Smooth muscle cell of the brain vasculature (primary cell): ENCODE measurements at regions not wholly inside any gene's neighbourhood (a gene's known extent, or its start where the extent isn't known, plus 50 kb on each side); places are given as distances from the start of the nearest gene placed in this dataset.
"Not testable (repeated sequence)": the region's sequence is repeated elsewhere in the genome, so short reads cannot be mapped to it uniquely, and the experiment has no call there.

Experiments used
- DNase-seq: peaks from one replicate; pipeline ENCODE4 v3.0.0-alpha.2; 2012; ENCODE audit warnings: low read depth, low spot score

DNA sequence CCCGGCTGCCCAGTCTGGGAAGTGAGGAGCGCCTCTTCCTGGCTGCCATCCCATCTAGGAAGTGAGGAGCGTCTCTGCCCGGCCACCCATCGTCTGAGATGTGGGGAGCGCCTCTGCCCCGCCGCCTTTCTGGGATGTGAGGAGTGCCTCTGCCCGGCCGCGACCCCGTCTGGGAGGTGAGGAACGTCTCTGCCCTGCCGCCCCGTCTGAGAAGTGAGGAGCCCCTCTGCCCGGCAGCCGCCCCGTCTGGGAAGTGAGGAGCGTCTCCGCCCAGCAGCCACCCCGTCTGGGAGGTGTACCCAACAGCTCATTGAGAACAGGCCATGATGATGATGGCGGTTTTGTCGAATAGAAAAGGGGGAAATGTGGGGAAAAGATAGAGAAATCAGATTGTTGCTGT is 316.2 kb upstream of the PRR16 start:
- not testable (repeated sequence) for DNase-seq

DNA sequence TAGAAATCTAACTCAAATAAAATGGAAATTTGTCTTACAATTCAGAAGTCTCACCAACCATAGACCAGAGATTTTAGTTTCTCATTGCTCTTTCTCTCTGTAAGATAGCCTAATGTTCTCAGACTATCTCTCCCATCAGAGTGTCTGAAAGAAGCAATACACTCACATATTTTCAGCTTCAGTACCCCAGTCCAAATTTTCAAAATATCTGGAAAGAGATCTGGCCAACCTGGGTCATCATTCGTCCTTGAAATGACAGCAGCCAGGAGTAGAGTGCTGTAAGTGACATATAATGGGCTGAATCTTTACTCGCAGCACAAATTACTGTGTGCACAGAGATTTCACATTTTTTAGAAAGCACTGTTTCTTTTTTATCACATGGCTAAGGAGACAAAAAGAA is 313.3 kb upstream of the PRR16 start:
- no peak for DNase-seq

DNA sequence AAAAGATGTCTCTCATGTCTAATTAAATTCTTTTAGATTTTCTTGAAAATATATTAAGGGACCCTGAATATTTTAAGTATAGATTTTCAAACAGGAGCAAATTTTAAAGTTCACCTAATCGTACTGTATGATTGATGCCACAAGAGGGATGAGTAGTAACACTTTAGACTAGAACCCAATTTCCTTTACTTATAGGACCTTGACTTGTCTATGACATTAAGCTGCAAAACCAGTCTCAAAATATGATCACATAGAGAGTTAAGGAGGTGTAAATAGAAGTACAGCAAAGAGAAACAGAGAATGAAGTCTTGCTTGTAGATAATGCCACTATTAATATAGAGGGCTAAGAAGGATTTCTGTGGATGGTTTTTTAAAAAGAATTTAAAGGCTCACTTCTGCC is 312.9 kb upstream of the PRR16 start:
- DNase-seq = no peak

DNA sequence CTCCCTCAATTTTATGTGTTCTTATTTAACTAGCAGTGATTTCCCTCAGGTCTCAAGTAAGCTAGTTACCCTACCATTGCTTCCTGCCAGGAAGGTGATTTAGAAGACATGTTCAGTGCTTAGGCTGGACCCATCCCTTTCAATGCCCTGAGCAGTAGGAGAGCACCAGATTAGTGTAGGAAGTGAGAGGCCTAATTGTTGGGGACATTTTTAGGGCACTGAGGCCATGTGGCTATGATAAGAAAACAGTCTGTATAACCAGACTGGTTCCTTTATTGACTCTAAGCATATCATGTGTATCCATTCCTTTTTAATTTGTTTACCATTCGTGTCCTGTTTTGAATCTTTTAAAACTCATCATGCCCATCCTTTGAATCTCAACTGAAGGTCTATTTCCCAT is 312.3 kb upstream of the PRR16 start:
- DNase-seq = no peak

DNA sequence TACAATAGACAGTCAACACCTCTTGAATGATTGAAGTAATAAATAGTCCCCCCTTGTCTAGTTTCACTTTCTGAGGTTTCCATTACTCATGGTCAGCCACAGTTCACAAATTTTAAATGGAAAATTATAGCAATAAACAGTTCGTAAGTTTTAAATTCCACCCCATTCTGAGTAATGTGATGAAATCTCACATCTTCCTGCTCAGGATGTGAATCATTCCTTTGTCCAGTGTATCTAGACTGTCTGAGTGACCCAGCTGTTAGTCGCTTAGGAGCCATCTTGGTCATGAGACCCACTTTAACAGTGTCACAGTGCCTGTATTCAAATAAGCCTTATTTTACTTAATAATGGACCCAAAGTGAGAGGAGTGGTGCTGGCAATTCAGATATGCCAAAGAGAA is 311.6 kb upstream of the PRR16 start:
- DNase-seq = no peak

DNA sequence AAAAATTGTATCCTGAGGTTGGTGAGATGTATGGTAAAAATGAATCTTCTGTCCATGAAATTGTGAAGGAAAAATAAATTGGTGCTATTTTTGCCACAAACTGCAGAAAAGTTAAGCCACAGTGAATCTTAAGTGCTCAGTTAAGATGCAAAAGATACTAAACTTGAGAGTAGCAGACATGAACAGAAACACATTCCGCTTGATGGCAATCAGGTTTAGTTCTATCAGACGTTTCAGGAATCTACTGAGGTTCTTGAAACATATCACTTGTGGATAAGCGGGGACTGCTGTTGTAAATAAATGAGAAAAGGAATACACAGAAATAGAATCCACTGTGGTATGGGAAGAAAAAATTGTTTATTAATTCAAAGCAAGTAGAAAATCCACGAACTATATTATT is 311.2 kb upstream of the PRR16 start:
- no peak for DNase-seq

DNA sequence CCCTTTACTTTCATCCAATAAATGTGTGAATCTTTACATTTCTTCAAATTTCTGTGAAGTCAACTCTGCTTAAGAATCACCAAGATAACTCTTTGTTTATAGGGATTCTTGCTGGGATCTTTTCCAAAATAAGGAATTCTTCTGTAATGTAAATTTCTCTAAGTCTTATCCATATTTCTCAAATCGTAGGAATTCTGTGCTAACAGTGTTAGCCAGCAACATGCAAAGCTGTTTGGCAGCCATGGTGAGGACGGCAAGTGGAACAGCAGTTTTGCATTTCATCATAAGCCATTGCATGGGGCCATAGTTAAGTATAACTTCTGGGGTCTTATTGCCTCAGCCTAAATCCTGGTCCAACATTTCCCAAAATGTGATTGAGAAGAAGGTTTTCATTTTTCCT is 310.5 kb upstream of the PRR16 start:
- no peak for DNase-seq

DNA sequence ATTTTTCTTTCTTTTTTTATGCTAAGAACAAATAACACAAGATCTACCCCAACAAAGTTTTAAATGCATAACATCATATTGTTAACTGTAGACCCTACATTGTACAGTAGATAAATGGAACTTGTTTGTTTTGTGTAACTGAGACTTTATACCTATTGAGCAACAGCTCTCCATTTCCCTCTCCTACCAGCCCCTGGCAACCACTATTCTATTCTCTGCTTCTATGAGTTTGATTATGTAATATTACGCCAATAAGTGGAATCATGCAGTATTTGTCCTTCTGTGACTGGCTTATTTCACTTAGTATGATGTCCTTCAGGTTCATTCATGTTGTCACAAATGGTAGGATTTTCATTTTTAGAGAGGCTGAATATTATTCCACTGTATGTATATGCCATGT is 308.2 kb upstream of the PRR16 start:
- no peak for DNase-seq

DNA sequence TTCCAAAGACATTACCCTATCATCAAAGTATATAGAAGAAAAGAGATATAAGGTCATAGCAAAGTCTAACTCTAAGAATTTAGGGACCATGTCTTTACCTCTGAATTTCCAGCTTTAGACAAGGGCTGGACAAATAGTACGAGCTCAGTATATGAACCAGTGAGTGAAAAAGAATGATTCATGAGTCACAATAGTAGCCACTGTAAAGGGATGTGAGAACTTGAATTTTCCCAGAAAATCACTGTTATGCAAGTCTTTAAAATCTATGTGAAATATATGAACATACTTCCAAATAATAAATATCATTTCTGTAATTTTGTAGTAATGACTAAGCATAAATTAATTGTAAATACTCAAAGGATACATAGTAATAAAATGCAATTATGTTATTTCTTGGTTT is 305.9 kb upstream of the PRR16 start:
- DNase-seq = no peak

DNA sequence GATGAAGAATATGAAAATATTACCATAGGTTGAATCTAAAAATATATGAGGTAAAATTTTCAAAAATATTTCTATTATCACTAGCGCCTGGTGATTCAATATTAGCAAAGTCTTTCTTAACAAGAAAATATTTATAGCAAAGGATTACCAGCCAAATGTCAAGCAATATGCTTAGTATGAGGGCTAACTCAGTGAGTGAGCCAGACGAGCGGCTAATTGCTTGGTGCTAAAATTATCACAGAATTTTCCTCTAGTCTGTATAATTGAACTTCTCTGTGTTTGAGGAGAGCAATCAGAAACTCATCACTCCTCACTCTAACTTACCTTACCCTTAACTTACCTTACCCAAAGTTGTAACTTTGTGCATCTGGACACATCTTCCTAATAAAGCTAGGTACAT is 304.9 kb upstream of the PRR16 start:
- DNase-seq = no peak

DNA sequence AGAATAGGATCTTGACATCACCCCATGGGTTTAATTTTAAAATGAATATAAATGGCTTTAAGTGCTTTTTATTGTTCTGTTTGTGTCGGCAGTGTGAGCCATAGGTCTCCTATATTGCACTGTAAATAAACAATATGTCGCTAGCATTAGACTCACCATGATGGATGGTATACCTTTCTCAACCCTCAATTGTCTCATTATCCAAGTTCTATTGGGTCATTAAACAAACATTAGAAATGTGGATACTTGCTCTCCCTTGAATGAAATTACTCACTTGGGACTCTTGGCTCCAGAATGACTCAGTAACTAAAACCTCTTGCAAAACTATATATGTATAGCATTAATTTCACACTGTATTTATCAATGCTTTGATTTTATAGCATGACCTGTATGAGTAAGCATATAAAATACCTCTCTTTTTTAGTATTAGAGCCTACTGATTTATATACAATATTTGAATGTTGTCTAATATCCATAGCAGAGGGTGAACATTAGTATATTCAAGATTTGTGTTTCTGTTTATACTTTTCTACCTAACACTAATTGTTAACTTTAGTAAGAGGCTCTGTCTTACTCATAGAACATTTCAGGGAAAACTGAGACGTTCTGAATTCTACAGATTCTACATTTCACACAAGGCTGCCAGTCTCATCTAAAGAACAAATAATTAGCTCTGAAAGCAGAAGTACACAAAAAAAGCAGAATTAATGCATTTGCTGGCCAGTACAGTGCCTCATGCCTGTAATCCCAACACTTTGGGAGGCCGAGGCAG is 303.8 kb upstream of the PRR16 start:
- no peak for DNase-seq

DNA sequence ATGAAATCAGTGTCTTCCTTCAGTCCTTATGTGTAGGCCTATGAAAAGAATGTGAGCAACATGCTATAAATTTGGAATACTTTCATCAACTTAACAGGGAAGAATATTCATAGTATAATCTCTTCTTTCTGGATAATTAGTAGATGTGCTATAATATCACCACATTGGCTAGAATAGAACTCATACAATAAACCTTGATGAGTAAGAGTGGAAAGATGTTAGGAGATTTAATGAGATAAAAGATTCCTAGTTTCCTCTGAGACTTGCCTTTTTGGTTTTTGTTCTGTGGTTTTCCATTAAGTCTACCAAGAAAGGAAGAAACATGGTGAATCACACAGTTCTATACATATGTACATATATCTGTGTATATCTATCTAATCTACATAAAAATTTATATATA is 301.8 kb upstream of the PRR16 start:
- no peak for DNase-seq

DNA sequence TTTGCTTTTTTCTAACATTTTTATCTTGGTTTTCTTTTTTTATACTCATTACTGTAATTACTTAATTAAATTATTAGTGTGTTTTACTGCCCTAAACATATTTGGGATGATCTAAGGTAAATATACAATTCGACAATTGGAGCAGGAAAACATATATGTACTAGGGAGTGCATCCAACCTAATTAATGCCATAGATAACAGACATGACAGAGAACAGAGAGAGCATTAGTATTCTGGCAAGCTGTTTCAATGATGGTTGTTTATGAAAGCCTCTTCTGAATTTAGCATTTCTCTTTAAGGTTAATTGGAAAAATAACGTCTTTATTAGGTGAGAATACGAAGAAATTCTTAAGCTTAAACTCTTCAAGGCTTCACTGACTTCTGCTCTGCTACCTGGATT is 300.1 kb upstream of the PRR16 start:
- DNase-seq = no peak

DNA sequence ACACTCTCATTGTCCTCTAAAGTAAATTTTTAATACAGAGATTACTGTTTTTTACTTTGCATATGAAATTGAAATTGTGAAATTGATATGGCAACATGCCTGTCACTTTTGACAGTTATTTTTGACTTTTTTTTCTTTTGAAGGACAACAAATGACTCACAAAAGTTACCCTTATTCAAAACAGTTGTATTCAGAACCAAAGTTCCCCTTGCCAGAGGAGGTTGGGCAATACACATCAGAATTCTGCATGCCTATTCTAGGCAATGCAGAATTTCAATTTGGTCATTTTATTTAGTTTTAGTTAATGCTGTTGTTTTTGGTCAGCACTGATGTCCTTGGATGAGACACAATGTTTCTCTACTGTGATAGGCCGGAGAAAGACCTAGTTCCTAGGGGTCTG is 299.1 kb upstream of the PRR16 start:
- DNase-seq = no peak

DNA sequence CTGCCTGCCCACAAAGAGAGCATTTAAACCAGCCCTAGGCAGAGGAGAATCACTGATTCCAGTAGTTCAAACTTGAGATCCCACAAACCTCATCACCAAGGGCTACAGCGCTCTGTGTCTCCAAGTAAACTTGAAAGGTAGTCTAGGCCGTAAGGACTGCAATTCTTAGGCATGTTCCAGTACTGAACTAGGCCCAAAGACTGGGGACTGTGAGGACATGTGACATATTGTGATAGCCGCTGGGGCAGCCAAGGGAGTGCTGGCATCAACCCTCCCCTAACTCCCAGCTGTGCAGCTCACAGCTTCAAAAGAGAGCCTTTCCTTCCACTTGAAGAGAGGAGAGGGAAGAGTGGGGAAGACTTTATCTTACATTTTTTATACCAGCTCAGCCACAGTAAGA is 291.0 kb upstream of the PRR16 start:
- no peak for DNase-seq

DNA sequence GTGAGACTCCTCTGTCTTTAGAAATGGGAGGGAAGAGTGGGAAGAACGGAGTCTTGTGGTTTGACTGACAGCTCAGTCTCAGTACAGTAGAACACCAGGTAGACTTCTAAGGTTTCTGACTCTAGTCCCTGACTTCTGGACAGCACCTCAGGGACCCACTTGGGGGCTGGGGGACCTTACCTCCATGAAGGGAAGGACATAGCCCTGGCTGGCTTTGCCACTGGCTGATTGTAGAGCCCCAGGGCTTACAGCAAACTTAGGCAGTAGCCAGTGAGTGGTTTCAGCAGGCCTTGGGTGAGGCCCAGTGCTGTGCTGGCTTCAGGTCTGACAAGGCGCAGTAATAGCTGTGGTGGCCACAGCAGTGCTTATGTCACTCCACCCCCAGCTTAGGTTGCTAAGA is 290.0 kb upstream of the PRR16 start:
- no peak for DNase-seq

DNA sequence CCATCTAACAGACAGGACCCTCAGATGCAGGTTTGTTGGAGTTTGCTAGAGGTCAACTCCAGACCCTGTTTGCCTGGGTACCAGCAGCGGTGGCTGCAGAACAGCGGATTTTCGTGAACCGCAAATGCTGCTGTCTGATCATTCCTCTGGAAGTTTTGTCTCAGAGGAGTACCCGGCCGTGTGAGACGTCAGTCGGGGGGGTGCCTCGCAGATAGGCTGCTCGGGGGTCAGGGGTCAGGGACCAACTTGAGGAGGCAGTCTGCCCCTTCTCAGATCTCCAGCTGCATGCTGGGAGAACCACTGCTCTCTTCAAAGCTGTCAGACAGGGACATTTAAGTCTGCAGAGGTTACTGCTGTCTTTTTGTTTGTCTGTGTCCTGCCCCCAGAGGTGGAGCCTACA is 282.9 kb upstream of the PRR16 start:
- not testable (repeated sequence) for DNase-seq

DNA sequence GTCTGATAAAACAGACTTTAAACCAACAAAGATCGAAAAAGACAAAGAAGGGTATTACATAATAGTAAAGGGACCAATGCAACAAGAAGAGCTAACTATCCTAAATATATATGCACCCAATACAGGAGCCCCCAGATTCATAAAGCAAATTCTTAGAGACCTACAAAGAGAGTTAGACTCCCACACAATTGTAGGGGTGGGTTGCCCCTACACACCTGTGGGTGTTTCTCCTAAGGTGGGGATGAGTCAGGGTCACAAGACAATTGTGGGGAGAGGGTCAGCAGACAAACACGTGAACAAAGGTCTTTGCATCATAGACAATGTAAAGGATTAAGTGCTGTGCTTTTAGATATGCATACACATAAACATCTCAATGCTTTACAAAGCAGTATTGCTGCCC is 269.4 kb upstream of the PRR16 start:
- DNase-seq = not testable (repeated sequence)

DNA sequence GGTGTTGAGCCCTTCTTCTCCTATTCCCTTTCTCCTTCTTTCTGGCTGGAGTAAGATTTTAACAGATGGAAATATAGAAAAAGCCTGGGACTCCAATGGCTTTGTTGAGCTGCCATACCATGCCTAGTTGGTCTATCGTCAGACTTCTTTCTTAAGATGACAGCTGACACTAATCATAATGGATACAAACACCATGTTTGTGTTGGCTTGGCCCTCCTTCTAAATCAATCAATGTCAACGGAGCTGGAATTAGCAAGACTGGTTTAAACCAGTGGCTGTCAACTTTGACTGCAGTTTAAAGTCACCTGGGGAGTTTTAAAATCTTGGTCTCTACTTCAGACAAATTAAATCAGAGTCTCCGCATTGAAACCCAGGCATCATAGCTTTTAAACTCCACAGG is 264.5 kb upstream of the PRR16 start:
- DNase-seq = no peak

DNA sequence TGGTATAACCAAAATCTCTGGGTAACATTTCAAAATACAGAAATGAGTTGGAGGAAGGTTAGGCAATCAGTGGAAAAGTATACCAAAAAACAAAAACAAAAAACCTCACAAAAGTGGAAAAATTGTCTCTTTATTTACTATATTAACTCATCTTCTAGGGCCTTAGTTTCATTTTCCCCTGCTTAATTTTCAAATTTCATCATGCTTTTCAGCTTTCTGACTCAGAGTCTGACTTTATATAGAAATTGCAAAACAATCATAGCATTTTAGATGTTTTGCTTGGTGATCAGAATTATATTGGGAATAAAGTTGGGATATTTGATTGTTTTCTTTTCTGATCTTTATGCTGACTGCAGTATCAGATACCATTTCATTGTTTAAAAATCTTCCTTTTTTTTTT is 257.0 kb upstream of the PRR16 start:
- no peak for DNase-seq

DNA sequence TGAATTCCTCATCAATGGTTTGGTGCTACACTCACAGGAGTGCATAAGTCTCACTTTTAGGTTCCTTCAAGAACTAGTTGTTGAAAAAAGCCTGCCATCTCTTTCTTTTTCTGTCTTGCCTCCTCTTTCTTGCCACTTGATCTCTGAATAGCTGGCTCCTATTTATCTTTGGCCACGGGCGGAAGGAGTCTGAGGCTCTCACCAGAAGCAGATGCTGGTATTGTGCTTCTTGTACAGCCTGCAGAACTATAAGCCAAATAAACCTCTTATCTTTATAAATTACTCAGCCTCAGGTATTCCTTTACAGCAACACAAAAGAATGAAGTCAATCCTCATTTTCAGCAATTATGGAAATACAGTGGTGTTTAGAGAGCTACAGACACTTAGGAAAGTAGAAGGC is 247.1 kb upstream of the PRR16 start:
- no peak for DNase-seq

DNA sequence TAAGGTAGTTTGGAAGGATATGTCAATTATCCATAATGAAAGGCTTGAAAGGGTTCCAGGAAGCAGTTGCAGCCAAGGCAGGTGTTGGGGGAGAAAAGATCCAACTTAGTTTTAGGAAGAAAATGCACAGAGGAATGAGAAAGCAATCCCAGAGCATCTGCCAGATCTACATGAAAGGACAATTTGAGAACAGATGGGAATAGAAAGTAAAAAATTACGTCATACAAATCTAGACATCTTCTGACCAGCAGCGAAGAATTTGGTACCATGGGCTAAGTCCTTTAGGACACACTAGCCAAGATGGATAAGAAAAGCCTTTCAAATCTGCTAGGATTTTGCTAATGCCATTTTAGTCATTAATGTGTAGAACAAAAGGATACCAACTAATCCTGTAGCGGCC is 244.1 kb upstream of the PRR16 start:
- DNase-seq = no peak

DNA sequence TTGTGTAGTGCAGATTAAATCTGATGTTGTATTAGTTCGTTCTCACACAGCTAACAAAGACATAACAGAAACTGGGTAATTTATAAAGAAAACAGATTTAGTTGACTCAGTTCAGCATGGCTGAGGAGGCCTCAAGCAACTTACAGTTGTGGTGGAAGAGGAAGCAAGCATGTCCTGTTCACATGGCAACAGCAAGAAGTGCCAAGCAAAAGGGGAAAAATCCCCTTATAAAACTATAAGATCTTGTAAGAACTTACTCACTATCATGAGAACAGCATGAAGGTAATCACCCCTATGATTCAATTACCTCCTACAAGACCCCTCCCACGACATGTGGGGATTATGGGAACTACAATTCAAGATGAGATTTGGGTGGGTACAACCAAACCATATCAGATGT is 238.6 kb upstream of the PRR16 start:
- DNase-seq = no peak
